GM21717 (cell line): ENCODE measurements at regions not wholly inside any gene's neighbourhood (a gene's known extent, or its start where the extent isn't known, plus 50 kb on each side); places are given as distances from the start of the nearest gene placed in this dataset.

Source experiments
- ATAC-seq: cut with Tn5 transposase; IDR thresholded peaks from one replicate; pipeline ENCODE4 v1.9.1; 2021; ENCODE audit warnings: mild to moderate bottlenecking, moderate library complexity; ENCODE audit not compliant: unreplicated experiment

DNA sequence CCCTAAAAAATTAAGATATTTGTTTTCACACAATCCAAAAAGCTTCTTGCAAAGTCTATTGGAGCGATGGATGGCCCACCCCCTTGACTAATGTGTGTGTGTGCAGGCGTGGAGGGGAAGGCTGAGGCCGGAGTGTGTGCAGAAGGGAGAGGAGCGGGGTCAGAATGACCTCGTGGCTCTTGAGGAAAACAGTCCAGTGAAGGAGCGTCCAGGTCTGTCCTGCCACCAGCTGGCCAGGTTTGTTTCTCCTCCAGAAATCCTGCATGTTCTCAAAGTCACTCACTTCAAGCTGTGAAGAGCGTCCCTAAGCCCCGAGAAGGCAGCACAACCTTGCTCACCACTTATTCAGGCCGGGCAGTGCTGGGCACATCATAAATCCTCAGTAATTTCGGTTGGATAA, 69.5 kb upstream of the SSX2IP start:
- ATAC-seq: no peak

DNA sequence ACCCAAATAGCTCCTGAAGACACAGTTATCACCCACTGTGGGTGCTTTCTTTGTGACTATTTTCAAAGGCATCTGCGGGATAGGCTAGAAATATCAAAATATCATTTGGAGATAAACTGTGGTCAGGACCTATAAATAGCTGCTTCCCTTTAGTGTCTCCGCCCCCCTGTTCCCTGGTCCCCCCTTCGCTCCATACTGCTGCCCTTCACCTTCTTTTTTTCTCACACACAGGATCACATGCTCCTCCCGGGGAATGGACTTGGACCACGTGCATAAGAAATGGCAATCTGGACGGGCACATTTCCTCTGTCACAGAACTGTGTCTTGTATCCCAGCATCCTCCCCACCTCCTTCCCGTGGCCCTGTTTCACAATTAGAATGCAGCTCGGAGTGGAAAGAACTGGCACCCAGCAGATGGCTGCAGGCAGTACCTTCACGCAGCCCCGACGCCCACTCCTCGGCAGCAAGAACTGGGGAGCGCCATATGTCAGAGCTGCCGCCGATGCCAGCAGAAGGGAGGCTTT, 68.8 kb upstream of the SSX2IP start:
- no peak for ATAC-seq

GRCh38 chr1:84758476-84758875, 68.2 kb upstream of the SSX2IP start:
- no peak for ATAC-seq

- no peak for ATAC-seq
Observed at GRCh38 chr1:84757301-84757700, 67.0 kb upstream of the SSX2IP start.

- no peak for ATAC-seq
Observed at GRCh38 chr1:84756455-84757082, 66.3 kb upstream of the SSX2IP start.

DNA sequence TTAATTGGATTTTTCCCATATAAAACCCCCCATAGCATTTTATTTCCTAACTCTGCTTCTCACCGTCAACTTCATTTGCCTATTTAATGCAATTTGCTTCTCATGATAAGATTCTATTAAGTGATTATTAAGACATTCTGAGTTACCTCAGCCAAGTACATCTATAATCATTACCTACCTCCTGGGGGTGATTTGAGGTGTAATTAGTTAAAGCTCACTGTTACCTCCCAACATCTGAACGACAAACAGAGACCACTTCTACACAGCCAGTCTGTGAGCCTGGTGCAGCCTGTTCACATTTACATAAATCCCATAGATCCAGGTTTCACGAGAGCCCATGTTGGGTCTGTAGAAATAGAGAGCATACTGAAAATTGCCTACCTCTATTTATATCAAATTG, 65.7 kb upstream of the SSX2IP start:
- ATAC-seq: no peak

GRCh38 chr1:84755216-84755615, 65.0 kb upstream of the SSX2IP start:
- no peak for ATAC-seq

DNA sequence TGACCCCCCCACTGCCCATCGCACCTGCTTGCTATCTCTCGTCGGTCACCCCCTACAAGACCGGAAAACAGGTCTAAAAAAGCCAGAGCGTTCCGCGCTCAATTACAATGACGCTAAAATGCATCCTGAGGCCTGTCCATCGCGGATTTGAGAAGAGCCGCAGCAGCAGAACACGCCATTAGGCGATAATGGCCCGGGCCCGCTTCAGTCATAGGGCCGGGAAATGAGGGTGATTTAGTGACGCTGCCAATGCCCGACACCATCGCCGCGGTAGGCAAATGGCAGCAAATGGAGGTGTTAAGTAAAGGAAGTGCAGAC, 64.1 kb upstream of the SSX2IP start:
- ATAC-seq: no peak

DNA sequence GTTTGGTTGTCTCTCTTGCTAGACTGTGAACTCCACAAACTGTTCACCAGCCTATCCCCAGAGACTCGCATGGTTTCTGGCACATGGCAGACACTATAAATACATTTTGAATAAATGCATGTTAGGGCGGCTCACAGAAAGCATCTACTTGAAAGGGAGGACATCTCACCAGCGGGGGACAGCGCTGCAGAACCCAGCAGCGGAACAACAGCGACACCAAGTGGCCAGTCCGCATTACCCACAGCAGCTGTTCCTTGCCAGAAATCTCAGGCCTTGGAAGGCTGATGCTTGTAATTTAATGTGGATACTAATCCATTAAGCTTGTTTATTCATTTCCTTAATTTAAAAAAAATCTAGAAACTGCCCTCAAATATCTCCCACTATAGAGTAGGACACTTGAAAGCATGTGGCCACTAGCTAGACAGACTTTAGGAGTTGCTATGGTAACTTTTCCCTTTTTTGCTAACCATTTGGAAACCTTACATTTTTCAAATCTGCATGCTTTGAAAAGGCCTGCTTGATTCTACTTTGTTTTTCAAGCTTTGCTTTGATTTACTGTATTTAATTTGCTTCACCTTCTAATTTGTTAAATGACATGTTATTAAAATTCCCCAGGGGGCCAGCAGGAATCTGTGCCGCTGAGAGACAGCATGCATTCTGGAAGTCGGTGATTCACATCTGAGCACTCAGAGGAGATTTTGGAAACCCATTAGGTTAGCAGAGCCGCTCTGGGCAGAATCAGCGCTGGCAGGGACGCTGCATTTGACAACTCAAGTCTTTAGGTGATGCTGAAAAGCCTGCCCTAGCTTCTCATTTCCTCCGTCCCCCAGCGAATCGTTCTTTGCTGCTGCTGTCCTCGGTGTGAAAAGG, 63.5 kb upstream of the SSX2IP start:
- ATAC-seq: peak; percentile 65

GRCh38 chr1:84750110-84750730, 60.0 kb upstream of the SSX2IP start:
- ATAC-seq: no peak

DNA sequence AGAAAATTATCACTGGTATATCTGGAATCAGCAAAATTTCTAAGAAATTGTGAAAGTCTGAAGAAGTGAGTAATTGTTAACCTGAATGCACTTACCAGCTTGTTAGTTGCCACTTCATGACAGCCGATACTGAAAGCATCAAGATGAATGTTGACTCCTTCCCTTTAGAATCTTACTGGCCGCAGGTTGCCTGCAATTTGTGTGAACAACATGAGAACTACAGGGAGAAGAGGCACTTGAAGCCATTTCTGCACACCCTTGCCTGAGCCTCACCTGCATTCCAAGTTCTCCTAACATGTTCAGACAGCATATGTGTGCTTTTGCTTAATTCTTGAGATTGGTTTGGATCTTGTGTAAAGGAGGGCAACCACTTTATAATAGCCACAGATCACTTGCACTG, 59.2 kb upstream of the SSX2IP start:
- no peak for ATAC-seq

GRCh38 chr1:84748364-84748763, 58.1 kb upstream of the SSX2IP start:
- ATAC-seq: no peak

DNA sequence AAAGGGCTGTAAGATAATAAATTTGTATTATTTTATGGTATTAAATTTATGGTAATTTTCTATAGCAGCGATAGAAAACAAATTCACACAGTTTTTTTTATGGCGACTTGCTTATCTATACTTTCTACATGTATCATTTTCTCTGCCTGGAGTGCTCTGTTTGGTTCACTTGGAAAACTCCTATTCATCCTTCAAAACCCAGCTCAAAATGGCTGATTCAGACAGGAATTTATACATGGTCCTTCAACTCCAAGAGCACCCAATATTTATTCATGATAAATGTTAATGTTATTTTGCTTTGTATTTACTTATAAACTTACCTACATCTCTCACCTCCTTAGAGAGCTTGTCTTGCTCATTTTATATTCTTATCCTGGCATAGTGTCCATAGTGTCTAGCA, 55.6 kb upstream of the SSX2IP start:
- ATAC-seq: no peak

- no peak for ATAC-seq
Observed at GRCh38 chr1:84743896-84744295, 53.6 kb upstream of the SSX2IP start.

- ATAC-seq: peak; percentile 74
Observed at GRCh38 chr1:84742653-84743052, 52.4 kb upstream of the SSX2IP start.

DNA sequence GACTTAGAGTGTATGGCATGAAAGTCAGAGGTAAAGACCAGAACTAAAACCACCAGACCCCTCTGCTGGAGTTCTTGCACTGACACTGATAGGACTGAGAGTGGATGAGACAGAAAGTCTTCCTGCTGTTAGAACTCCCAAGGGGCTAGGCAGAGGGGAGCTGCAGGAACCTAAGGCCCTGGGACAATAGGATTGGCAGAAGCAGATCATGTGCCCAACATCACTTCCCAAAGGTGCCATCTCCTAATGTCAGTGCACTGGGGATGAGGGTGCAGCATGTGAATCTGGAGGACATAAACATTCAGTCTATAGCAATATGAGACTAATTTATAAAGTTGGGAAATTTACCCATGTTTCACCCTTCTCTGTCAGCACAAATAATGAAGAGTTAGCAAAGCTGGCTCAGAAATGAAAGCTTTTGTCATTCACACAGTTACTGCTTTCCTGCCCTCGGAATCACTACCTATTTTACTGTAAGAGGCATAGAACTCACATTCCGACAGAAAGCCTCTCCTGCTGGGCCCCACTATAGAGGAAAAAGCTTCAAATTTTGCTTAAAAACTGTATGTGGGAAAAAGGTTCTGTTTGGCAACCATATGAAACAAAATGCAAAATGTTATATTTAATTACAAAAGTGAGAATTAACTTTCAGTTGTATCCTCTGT, 49.9 kb upstream of the SSX2IP start:
- no peak for ATAC-seq
